Hepatocyte (in vitro differentiated cells): ENCODE measurements at regions not wholly inside any gene's neighbourhood (a gene's known extent, or its start where the extent isn't known, plus 50 kb on each side); places are given as distances from the start of the nearest gene placed in this dataset.
A peak's percentile ranks its signal among the peaks of the same experiment; 100 is the strongest.

Experiments used
- DNase-seq: peaks from one replicate; pipeline ENCODE4 v3.0.0-alpha.2; 2016; ENCODE audit warnings: low spot score
- H2AFZ ChIP-seq: fragments of 200-600 bp; sonication (generic); 2 replicates; pipeline ENCODE4 v1.6.0; 2016; ENCODE audit warnings: antibody characterized with exemption, mild to moderate bottlenecking
- H3K27ac ChIP-seq: fragments of 200-600 bp; sonication (generic); 2 replicates; pipeline ENCODE4 v1.5.1; 2016; ENCODE audit warnings: mild to moderate bottlenecking
- H3K27me3 ChIP-seq: fragments of 200-600 bp; sonication (generic); 2 replicates; pipeline ENCODE4 v1.6.1; 2016
- H3K36me3 ChIP-seq: fragments of 200-600 bp; sonication (generic); replicated peaks from 2 replicates; pipeline ENCODE4 v1.5.1; 2016; ENCODE audit warnings: low read depth; ENCODE audit not compliant: insufficient read depth
- H3K4me1 ChIP-seq: fragments of 200-600 bp; sonication (generic); 2 replicates; pipeline ENCODE4 v1.5.1; 2016; ENCODE audit warnings: mild to moderate bottlenecking, moderate library complexity; ENCODE audit not compliant: insufficient read depth
- H3K4me2 ChIP-seq: fragments of 200-600 bp; sonication (generic); 2 replicates; pipeline ENCODE4 v1.6.0; 2016
- H3K4me3 ChIP-seq: fragments of 200-600 bp; sonication (generic); 2 replicates; pipeline ENCODE4 v1.5.1; 2016; ENCODE audit warnings: mild to moderate bottlenecking
- H3K79me2 ChIP-seq: fragments of 200-600 bp; sonication (generic); 2 replicates; pipeline ENCODE4 v1.6.0; 2017; ENCODE audit warnings: mild to moderate bottlenecking
- H3K9me2 ChIP-seq: fragments of 200-600 bp; sonication (generic); replicated peaks from 2 replicates; pipeline ENCODE4 v1.6.0; 2017; ENCODE audit warnings: mild to moderate bottlenecking; ENCODE audit not compliant: insufficient read depth
- H3K9me3 ChIP-seq: fragments of 200-600 bp; sonication (generic); 2 replicates; pipeline ENCODE4 v1.5.1; 2016; ENCODE audit warnings: low read depth, mild to moderate bottlenecking
- H4K20me1 ChIP-seq: fragments of 200-600 bp; sonication (generic); 2 replicates; pipeline ENCODE4 v1.6.0; 2016; ENCODE audit warnings: mild to moderate bottlenecking; ENCODE audit not compliant: insufficient read depth, poor library complexity, severe bottlenecking
- CTCF ChIP-seq: fragments of 200-600 bp; sonication (generic); IDR thresholded peaks from 2 replicates; pipeline ENCODE4 v1.5.1; 2016; ENCODE audit warnings: antibody characterized with exemption, mild to moderate bottlenecking; ENCODE audit not compliant: poor library complexity
- EZH2 ChIP-seq: fragments of 200-600 bp; sonication (generic); IDR thresholded peaks from 2 replicates; pipeline ENCODE4 v1.6.1; 2016; ENCODE audit warnings: antibody characterized with exemption, mild to moderate bottlenecking, borderline replicate concordance
- EZH2phosphoT487 ChIP-seq: fragments of 200-600 bp; sonication (generic); IDR thresholded peaks from one replicate; pipeline ENCODE4 v1.6.1; 2018; ENCODE audit warnings: antibody characterized with exemption, mild to moderate bottlenecking, low read depth, moderate library complexity; ENCODE audit not compliant: unreplicated experiment, severe bottlenecking
- WGBS: methylation state at CpG from one replicate; pipeline ENCODE4 v1.1.6; 2016; ENCODE audit warnings: low lambda C conversion rate; ENCODE audit errors: missing lambda C conversion rate; 5-methylcytosine and 5-hydroxymethylcytosine counted together

- 54% methylated on average over 5 of the region's 5 CpGs for WGBS
- H3K9me3 ChIP-seq = no peaks in the 10 kb centered on the region
- H3K27ac ChIP-seq = no peak overlapping the region
- no peak overlapping the region for H3K4me2 ChIP-seq
- no peak overlapping the region for H3K4me3 ChIP-seq
- peak; percentile 40 for DNase-seq
- H2AFZ ChIP-seq = no peak overlapping the region
- no peaks in the 10 kb centered on the region for H3K27me3 ChIP-seq
- H4K20me1 ChIP-seq = no peaks in the 10 kb centered on the region
- peaks cover 5% of the 10 kb centered on the region for H3K4me1 ChIP-seq
- no peaks in the 10 kb centered on the region for H3K36me3 ChIP-seq
- TF ChIP-seq EZH2phosphoT487 = no peak
- peak; percentile 45 for TF ChIP-seq CTCF
- TF ChIP-seq EZH2 = no peak
- no peaks in the 10 kb centered on the region for H3K79me2 ChIP-seq
- no peaks in the 10 kb centered on the region for H3K9me2 ChIP-seq
Measured at GRCh38 chr17:33521784-33522183, 228.7 kb upstream of the ASIC2 start.

- no peak for TF ChIP-seq EZH2
- peak; percentile 28 for TF ChIP-seq CTCF
- no peak for TF ChIP-seq EZH2phosphoT487
- H3K4me2 ChIP-seq = no peak overlapping the region
- 67% methylated on average over 8 of the region's 8 CpGs for WGBS
Measured at GRCh38 chr17:33522623-33523022, 229.5 kb upstream of the ASIC2 start.

GRCh38 chr17:33523577-33523981 lies 230.5 kb upstream of the ASIC2 start:
- no peak for TF ChIP-seq CTCF
- TF ChIP-seq EZH2 = no peak
- no peak for TF ChIP-seq EZH2phosphoT487

More at GRCh38 chr17:33522623-33523022, 229.5 kb upstream of the ASIC2 start:
- no peak for DNase-seq
- Histone ChIP-seq H3K4me3 (no peak overlapping the region), H3K36me3 (no peaks in the 10 kb centered on the region), H4K20me1 (no peaks in the 10 kb centered on the region), H3K9me2 (no peaks in the 10 kb centered on the region), H3K79me2 (no peaks in the 10 kb centered on the region), H2AFZ (no peak overlapping the region), H3K4me1 (peaks cover 5% of the 10 kb centered on the region), H3K27me3 (no peaks in the 10 kb centered on the region), H3K9me3 (no peaks in the 10 kb centered on the region), H3K27ac (no peak overlapping the region)

GRCh38 chr17:33525186-33525585 lies 232.1 kb upstream of the ASIC2 start:
- no peak overlapping the region for H3K27ac ChIP-seq
- H2AFZ ChIP-seq = no peak overlapping the region
- H3K79me2 ChIP-seq = no peaks in the 10 kb centered on the region
- no peak for DNase-seq
- peaks cover 5% of the 10 kb centered on the region for H3K4me1 ChIP-seq
- H4K20me1 ChIP-seq = no peaks in the 10 kb centered on the region
- H3K9me2 ChIP-seq = no peaks in the 10 kb centered on the region
- TF ChIP-seq CTCF (no peak), EZH2 (no peak)
- no peak overlapping the region for H3K4me3 ChIP-seq
- H3K9me3 ChIP-seq = no peaks in the 10 kb centered on the region
- H3K27me3 ChIP-seq = no peaks in the 10 kb centered on the region
- WGBS = 65% methylated on average over 7 of the region's 7 CpGs
- H3K36me3 ChIP-seq = no peaks in the 10 kb centered on the region
- no peak overlapping the region for H3K4me2 ChIP-seq

More at GRCh38 chr17:33523577-33523981, 230.5 kb upstream of the ASIC2 start:
- Histone ChIP-seq H2AFZ (no peak overlapping the region), H3K9me2 (no peaks in the 10 kb centered on the region), H3K4me3 (no peak overlapping the region), H3K36me3 (no peaks in the 10 kb centered on the region), H3K9me3 (no peaks in the 10 kb centered on the region), H3K4me1 (peaks cover 5% of the 10 kb centered on the region), H3K79me2 (no peaks in the 10 kb centered on the region), H3K27me3 (no peaks in the 10 kb centered on the region), H3K27ac (no peak overlapping the region), H4K20me1 (no peaks in the 10 kb centered on the region), H3K4me2 (no peak overlapping the region)
- WGBS = 67% methylated on average over 5 of the region's 5 CpGs
- DNase-seq = no peak
